ENCODE measurements at regions not wholly inside any gene's neighbourhood (a gene's known extent, or its start where the extent isn't known, plus 50 kb on each side); places are given as distances from the start of the nearest gene placed in this dataset.

GRCh38 chr11:24043842-24044241 is 453.0 kb upstream of the LUZP2 start:
- no peaks in the 10 kb centered on the region for H3K27me3 ChIP-seq (replicated peaks; ENCODE audit: control insufficient read depth, insufficient read depth, low read length)
- H3K4me3 ChIP-seq (replicated peaks; ENCODE audit: low read depth, low read length), result no peak overlapping the region
- no peaks in the 10 kb centered on the region for H3K36me3 ChIP-seq (ENCODE audit: control insufficient read depth, insufficient read depth, low read length)
- no peak for TF ChIP-seq CTCF (IDR thresholded peaks at IDR 0.05; ENCODE audit: insufficient read depth, low read length, poor library complexity, severe bottlenecking)
- DNase-seq (ENCODE audit: extremely low read depth, insufficient read length), result no peak

- no peaks in the 10 kb centered on the region for H3K36me3 ChIP-seq (ENCODE audit: control insufficient read depth, insufficient read depth, low read length)
- H3K27me3 ChIP-seq (replicated peaks; ENCODE audit: control insufficient read depth, insufficient read depth, low read length), result no peaks in the 10 kb centered on the region
- no peak for TF ChIP-seq CTCF (IDR thresholded peaks at IDR 0.05; ENCODE audit: insufficient read depth, low read length, poor library complexity, severe bottlenecking)
- H3K4me3 ChIP-seq (replicated peaks; ENCODE audit: low read depth, low read length), result no peak overlapping the region
- DNase-seq (ENCODE audit: extremely low read depth, insufficient read length), result no peak
Observed at GRCh38 chr11:24046731-24047130, 450.1 kb upstream of the LUZP2 start.

- no peaks in the 10 kb centered on the region for H3K36me3 ChIP-seq (ENCODE audit: control insufficient read depth, insufficient read depth, low read length)
- TF ChIP-seq CTCF (IDR thresholded peaks at IDR 0.05; ENCODE audit: insufficient read depth, low read length, poor library complexity, severe bottlenecking), result no peak
- H3K27me3 ChIP-seq (replicated peaks; ENCODE audit: control insufficient read depth, insufficient read depth, low read length), result no peaks in the 10 kb centered on the region
- H3K4me3 ChIP-seq (replicated peaks; ENCODE audit: low read depth, low read length), result no peak overlapping the region
- no peak for DNase-seq (ENCODE audit: extremely low read depth, insufficient read length)
Observed at GRCh38 chr11:24056051-24056450, 440.8 kb upstream of the LUZP2 start.

GRCh38 chr11:24060125-24060524 is 436.7 kb upstream of the LUZP2 start:
- Histone ChIP-seq H3K4me3 (replicated peaks; ENCODE audit: low read depth, low read length) (no peak overlapping the region), H3K36me3 (ENCODE audit: control insufficient read depth, insufficient read depth, low read length) (no peaks in the 10 kb centered on the region), H3K27me3 (replicated peaks; ENCODE audit: control insufficient read depth, insufficient read depth, low read length) (no peaks in the 10 kb centered on the region)
- no peak for DNase-seq (ENCODE audit: extremely low read depth, insufficient read length)
- TF ChIP-seq CTCF (IDR thresholded peaks at IDR 0.05; ENCODE audit: insufficient read depth, low read length, poor library complexity, severe bottlenecking), result no peak

- Histone ChIP-seq H3K4me3 (replicated peaks; ENCODE audit: low read depth, low read length) (no peak overlapping the region), H3K27me3 (replicated peaks; ENCODE audit: control insufficient read depth, insufficient read depth, low read length) (no peaks in the 10 kb centered on the region), H3K36me3 (ENCODE audit: control insufficient read depth, insufficient read depth, low read length) (no peaks in the 10 kb centered on the region)
- DNase-seq (ENCODE audit: extremely low read depth, insufficient read length), result no peak
- no peak for TF ChIP-seq CTCF (IDR thresholded peaks at IDR 0.05; ENCODE audit: insufficient read depth, low read length, poor library complexity, severe bottlenecking)
Observed at GRCh38 chr11:24064309-24064903, 432.4 kb upstream of the LUZP2 start.

GRCh38 chr11:24068197-24068596 is 428.7 kb upstream of the LUZP2 start:
- Histone ChIP-seq H3K27me3 (replicated peaks; ENCODE audit: control insufficient read depth, insufficient read depth, low read length) (no peaks in the 10 kb centered on the region), H3K4me3 (replicated peaks; ENCODE audit: low read depth, low read length) (no peak overlapping the region), H3K36me3 (ENCODE audit: control insufficient read depth, insufficient read depth, low read length) (no peaks in the 10 kb centered on the region)
- no peak for DNase-seq (ENCODE audit: extremely low read depth, insufficient read length)
- TF ChIP-seq CTCF (IDR thresholded peaks at IDR 0.05; ENCODE audit: insufficient read depth, low read length, poor library complexity, severe bottlenecking), result no peak

Data from GM06990 (cell line).